H9 (cell line): ENCODE measurements at regions not wholly inside any gene's neighbourhood (a gene's known extent, or its start where the extent isn't known, plus 50 kb on each side); places are given as distances from the start of the nearest gene placed in this dataset.

ENCODE experiments used
- DNase-seq: peaks from one replicate; pipeline ENCODE4 v3.0.0-alpha.2; 2017
- H2AFZ ChIP-seq: one replicate; pipeline ENCODE4 v1.6.1; 2013; ENCODE audit warnings: mild to moderate bottlenecking, low read length, control low read depth, moderate library complexity
- H2AK5ac ChIP-seq: 2 replicates; pipeline ENCODE4 v1.6.1; 2013; ENCODE audit warnings: low read length, control low read depth, mixed read lengths; ENCODE audit not compliant: insufficient read length
- H2BK120ac ChIP-seq: one replicate; pipeline ENCODE4 v1.6.1; 2013; ENCODE audit warnings: low read depth, mild to moderate bottlenecking, low read length, control low read depth, inconsistent platforms; ENCODE audit not compliant: poor library complexity, severe bottlenecking
- H2BK12ac ChIP-seq: 2 replicates; pipeline ENCODE4 v1.6.1; 2013; ENCODE audit warnings: low read length, control low read depth, mixed read lengths, low read depth; ENCODE audit not compliant: insufficient read length
- H2BK15ac ChIP-seq: 2 replicates; pipeline ENCODE4 v1.6.1; 2013; ENCODE audit warnings: low read depth, low read length, control low read depth
- H2BK20ac ChIP-seq: one replicate; pipeline ENCODE4 v1.6.1; 2013; ENCODE audit warnings: low read depth, mild to moderate bottlenecking, low read length, control low read depth, inconsistent platforms; ENCODE audit not compliant: poor library complexity, severe bottlenecking
- H2BK5ac ChIP-seq: 2 replicates; pipeline ENCODE4 v1.6.1; 2013; ENCODE audit warnings: low read length, control low read depth, mixed read lengths; ENCODE audit not compliant: insufficient read length
- H3K14ac ChIP-seq: 2 replicates; pipeline ENCODE4 v1.6.1; 2013; ENCODE audit warnings: low read length, control low read depth; ENCODE audit not compliant: insufficient read depth
- H3K18ac ChIP-seq: 2 replicates; pipeline ENCODE4 v1.6.1; 2013; ENCODE audit warnings: low read depth, mild to moderate bottlenecking, mixed read lengths, low read length, control low read depth; ENCODE audit not compliant: insufficient read length
- H3K23ac ChIP-seq: 2 replicates; pipeline ENCODE4 v1.6.1; 2013; ENCODE audit warnings: low read length, control low read depth, mixed read lengths, low read depth; ENCODE audit not compliant: insufficient read length
- H3K23me2 ChIP-seq: 2 replicates; pipeline ENCODE4 v1.6.1; 2013; ENCODE audit warnings: low read depth, mild to moderate bottlenecking, mixed read lengths, low read length, control low read depth; ENCODE audit not compliant: insufficient read length, poor library complexity, severe bottlenecking
- H3K27ac ChIP-seq: 2 replicates; pipeline ENCODE4 v1.5.1; 2013; ENCODE audit warnings: low read length, control low read depth, mixed read lengths, low read depth; ENCODE audit not compliant: insufficient read length
- H3K27me3 ChIP-seq: 2 replicates; pipeline ENCODE4 v1.6.1; 2013; ENCODE audit warnings: low read length, control low read depth, inconsistent platforms; ENCODE audit not compliant: insufficient read depth
- H3K4ac ChIP-seq: 2 replicates; pipeline ENCODE4 v1.6.1; 2013; ENCODE audit warnings: low read depth, mild to moderate bottlenecking, control low read depth, inconsistent platforms, low read length, moderate library complexity
- H3K4me1 ChIP-seq: 2 replicates; pipeline ENCODE4 v1.6.1; 2013; ENCODE audit warnings: low read length, control low read depth, inconsistent platforms; ENCODE audit not compliant: insufficient read depth
- H3K4me2 ChIP-seq: 2 replicates; pipeline ENCODE4 v1.6.1; 2013; ENCODE audit warnings: low read length, control low read depth, mixed read lengths; ENCODE audit not compliant: insufficient read length, insufficient read depth
- H3K56ac ChIP-seq: 2 replicates; pipeline ENCODE4 v1.6.1; 2013; ENCODE audit warnings: low read depth, mild to moderate bottlenecking, mixed read lengths, low read length, control low read depth; ENCODE audit not compliant: insufficient read length
- H3K79me1 ChIP-seq: 2 replicates; pipeline ENCODE4 v1.6.1; 2013; ENCODE audit warnings: low read depth, mild to moderate bottlenecking, moderate library complexity, low read length, control low read depth, inconsistent platforms; ENCODE audit not compliant: insufficient read depth, poor library complexity, severe bottlenecking
- H3K79me2 ChIP-seq: 2 replicates; pipeline ENCODE4 v1.6.1; 2013; ENCODE audit warnings: low read length, control low read depth, inconsistent platforms; ENCODE audit not compliant: insufficient read depth
- H3K9ac ChIP-seq: 2 replicates; pipeline ENCODE4 v1.6.1; 2013; ENCODE audit warnings: low read length, control low read depth, mixed read lengths; ENCODE audit not compliant: insufficient read length; ENCODE audit errors: extremely low read depth
- H3K9me3 ChIP-seq: one replicate; pipeline ENCODE4 v1.6.1; 2013; ENCODE audit warnings: low read depth, low read length, inconsistent platforms; ENCODE audit not compliant: control insufficient read depth
- H3T11ph ChIP-seq: one replicate; pipeline ENCODE4 v1.6.1; 2013; ENCODE audit warnings: mild to moderate bottlenecking, low read length, control low read depth, inconsistent platforms
- H4K20me1 ChIP-seq: one replicate; pipeline ENCODE4 v1.6.1; 2013; ENCODE audit not compliant: control insufficient read depth, insufficient read length, insufficient read depth
- H4K5ac ChIP-seq: 2 replicates; pipeline ENCODE4 v1.6.1; 2013; ENCODE audit warnings: low read depth, mild to moderate bottlenecking, mixed read lengths, low read length, control low read depth; ENCODE audit not compliant: insufficient read length
- H4K8ac ChIP-seq: replicated peaks from 2 replicates; pipeline ENCODE4 v1.6.1; 2013; ENCODE audit warnings: low read length, control low read depth, mixed read lengths, low read depth; ENCODE audit not compliant: insufficient read length
- H4K91ac ChIP-seq: 2 replicates; pipeline ENCODE4 v1.6.1; 2013; ENCODE audit warnings: low read depth, mild to moderate bottlenecking, moderate library complexity, mixed read lengths, low read length, control low read depth; ENCODE audit not compliant: insufficient read length
- H3K27ac Mint-ChIP-seq, 3 experiments: 2 replicates in 2 of 3; 3 replicates in 1 of 3; pipeline ENCODE4 v1.8.0; 2020 to 2021; ENCODE audit warnings: mixed read lengths in 3 of 3, mild to moderate bottlenecking in 1 of 3, moderate library complexity in 1 of 3
- H3K27me3 Mint-ChIP-seq: 2 replicates; pipeline ENCODE4 v1.8.0; 2021; ENCODE audit warnings: low read depth, mild to moderate bottlenecking, moderate library complexity, mixed read lengths
- H3K36me3 Mint-ChIP-seq, 3 experiments: 2 replicates in 2 of 3; 3 replicates in 1 of 3; pipeline ENCODE4 v1.8.0; 2020 to 2021; ENCODE audit warnings: low read depth in 3 of 3, mixed read lengths in 3 of 3; ENCODE audit not compliant: insufficient read depth in 1 of 3
- H3K4me1 Mint-ChIP-seq, 2 experiments: 2 replicates each; pipeline ENCODE4 v1.8.0; 2020; ENCODE audit warnings: mixed read lengths in 2 of 2
- H3K4me3 Mint-ChIP-seq, 2 experiments: 2 replicates in 1 of 2; 3 replicates in 1 of 2; pipeline ENCODE4 v1.8.0; 2020 to 2021; ENCODE audit warnings: mild to moderate bottlenecking in 2 of 2, mixed read lengths in 2 of 2, moderate library complexity in 1 of 2
- H3K9me3 Mint-ChIP-seq, 2 experiments: 2 replicates in 1 of 2; 3 replicates in 1 of 2; pipeline ENCODE4 v1.8.0; 2020; ENCODE audit warnings: mild to moderate bottlenecking in 2 of 2, mixed read lengths in 2 of 2, moderate library complexity in 1 of 2
- WGBS: extraction: QIAGEN DNeasy Blood & Tissue Kit; methylation state at CpG from one replicate; pipeline ENCODE4 v1.1.7; 2013; ENCODE audit warnings: missing lambda C conversion rate, low lambda C conversion rate, mixed read lengths; ENCODE audit not compliant: insufficient read length; ENCODE audit errors: extremely low coverage; 5-methylcytosine and 5-hydroxymethylcytosine counted together
- TF ChIP-seq, protein P1 (sequence below): fragments of 200-600 bp; sonication (generic); conservative IDR thresholded peaks from 3 replicates; pipeline ENCODE4 v1.8.0; 2021; ENCODE audit warnings: antibody characterized with exemption, mild to moderate bottlenecking

DNA sequence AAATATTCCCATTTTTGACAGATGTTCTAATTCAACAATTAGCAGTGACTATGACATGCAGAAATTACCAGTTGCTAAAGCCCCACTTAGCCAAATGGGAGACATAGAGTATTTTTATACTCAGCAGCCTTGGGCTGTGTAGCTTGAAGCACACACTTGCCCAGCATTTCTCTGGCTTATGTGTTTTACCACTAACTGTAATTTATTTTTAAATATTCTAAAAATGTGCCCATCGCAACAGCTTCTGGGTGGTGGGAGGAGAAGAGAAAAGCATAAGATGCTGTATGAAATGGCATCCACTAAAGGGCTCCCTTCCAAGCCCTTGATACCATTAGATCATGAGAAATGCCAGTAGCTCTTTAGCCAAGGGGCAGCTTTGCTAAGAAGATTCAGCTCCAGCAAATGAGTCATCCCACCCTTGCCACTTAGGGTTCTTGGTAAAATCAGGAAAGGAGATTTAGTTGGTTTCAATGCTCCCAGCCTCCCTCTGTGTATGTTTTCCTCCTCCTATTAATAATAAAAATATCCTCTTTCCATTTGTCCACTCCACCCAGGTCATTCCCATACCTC, 462.7 kb upstream of the DEPDC1 start:
- Histone ChIP-seq H3K4ac (no peak overlapping the region), H4K5ac (no peak overlapping the region), H3K23me2 (no peaks in the 10 kb centered on the region), H4K91ac (no peak overlapping the region), H3K9me3 (no peaks in the 10 kb centered on the region), H3K79me2 (no peaks in the 10 kb centered on the region), H3K4me2 (no peak overlapping the region), H3K4me1 (peaks cover 7% of the 10 kb centered on the region; the same call in 1 of the 2 replicates), H4K20me1 (no peaks in the 10 kb centered on the region), H3K9ac (no peak overlapping the region), H2AFZ (no peak overlapping the region), H2BK20ac (no peak overlapping the region), H3T11ph (no peak overlapping the region), H3K14ac (no peak overlapping the region), H2BK12ac (no peak overlapping the region), H4K8ac (no peak overlapping the region), H2BK15ac (no peak overlapping the region), H3K23ac (no peak overlapping the region), H3K27ac (no peak overlapping the region), H2AK5ac (no peak overlapping the region), H3K79me1 (no peaks in the 10 kb centered on the region), H3K27me3 (no peaks in the 10 kb centered on the region), H3K56ac (no peak overlapping the region), H2BK120ac (no peak overlapping the region), H3K18ac (no peak overlapping the region), H2BK5ac (no peak overlapping the region)
- no peaks in the 10 kb centered on the region for H3K9me3 Mint-ChIP-seq
- no peaks in the 10 kb centered on the region for H3K36me3 Mint-ChIP-seq
- no peak overlapping the region for H3K4me3 Mint-ChIP-seq
- no peak overlapping the region for H3K27ac Mint-ChIP-seq
- DNase-seq, result no peak
- peaks cover 19 to 23% of the 10 kb centered on the region in 2 experiments for H3K4me1 Mint-ChIP-seq
- TF ChIP-seq, protein P1, sequence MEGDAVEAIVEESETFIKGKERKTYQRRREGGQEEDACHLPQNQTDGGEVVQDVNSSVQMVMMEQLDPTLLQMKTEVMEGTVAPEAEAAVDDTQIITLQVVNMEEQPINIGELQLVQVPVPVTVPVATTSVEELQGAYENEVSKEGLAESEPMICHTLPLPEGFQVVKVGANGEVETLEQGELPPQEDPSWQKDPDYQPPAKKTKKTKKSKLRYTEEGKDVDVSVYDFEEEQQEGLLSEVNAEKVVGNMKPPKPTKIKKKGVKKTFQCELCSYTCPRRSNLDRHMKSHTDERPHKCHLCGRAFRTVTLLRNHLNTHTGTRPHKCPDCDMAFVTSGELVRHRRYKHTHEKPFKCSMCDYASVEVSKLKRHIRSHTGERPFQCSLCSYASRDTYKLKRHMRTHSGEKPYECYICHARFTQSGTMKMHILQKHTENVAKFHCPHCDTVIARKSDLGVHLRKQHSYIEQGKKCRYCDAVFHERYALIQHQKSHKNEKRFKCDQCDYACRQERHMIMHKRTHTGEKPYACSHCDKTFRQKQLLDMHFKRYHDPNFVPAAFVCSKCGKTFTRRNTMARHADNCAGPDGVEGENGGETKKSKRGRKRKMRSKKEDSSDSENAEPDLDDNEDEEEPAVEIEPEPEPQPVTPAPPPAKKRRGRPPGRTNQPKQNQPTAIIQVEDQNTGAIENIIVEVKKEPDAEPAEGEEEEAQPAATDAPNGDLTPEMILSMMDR, result no peak
- WGBS, result no CpG with 5 or more reads among the region's 1 CpG
- H3K27me3 Mint-ChIP-seq, result no peaks in the 10 kb centered on the region
